Stomach (tissue), 8 donors: ENCODE measurements at regions not wholly inside any gene's neighbourhood (a gene's known extent, or its start where the extent isn't known, plus 50 kb on each side); places are given as distances from the start of the nearest gene placed in this dataset.

Experiments used
- DNase-seq, 2 donors: peaks; one replicate each; pipeline versions ENCODE4 v3.0.0 to v3.0.0-alpha.2; 2013 to 2019
- H3K27ac ChIP-seq, 5 donors: fragments of 200-600 bp in 4 of 5; sonication (generic) in 4 of 5; one replicate each; pipeline ENCODE4 v1.5.1; 2013 to 2019; ENCODE audit warnings: mild to moderate bottlenecking in 1 of 5, moderate library complexity in 1 of 5
- H3K27me3 ChIP-seq, 3 donors: fragments of 200-600 bp; sonication (generic); one replicate each; pipeline ENCODE4 v1.5.1; 2017 to 2019; ENCODE audit warnings: mixed run types in 1 of 3
- H3K36me3 ChIP-seq, 4 donors: fragments of 200-600 bp; sonication (generic); 1 replicate in 3 of 4; 2 replicates in 1 of 4; pipeline ENCODE4 v1.5.1; 2016 to 2019
- H3K4me1 ChIP-seq, 4 donors: fragments of 200-600 bp; sonication (generic); one replicate each; pipeline ENCODE4 v1.5.1; 2016 to 2019
- H3K4me3 ChIP-seq, 4 donors: fragments of 200-600 bp; sonication (generic) in 3 of 4; one replicate each; pipeline ENCODE4 v1.5.1; 2016 to 2019; ENCODE audit warnings: mild to moderate bottlenecking in 1 of 4
- H3K9me3 ChIP-seq, 4 donors: fragments of 200-600 bp; sonication (generic); one replicate each; pipeline ENCODE4 v1.5.1; 2016 to 2019
- EP300 ChIP-seq: sonication (generic); formaldehyde crosslinking; IDR thresholded peaks from one replicate; pipeline ENCODE4 v1.6.1; 2017; ENCODE audit warnings: antibody characterized with exemption
- POLR2A ChIP-seq, 4 donors: fragments of 450-650 bp; IDR thresholded peaks; one replicate each; pipeline ENCODE4 v1.6.1; 2016; ENCODE audit warnings: antibody characterized with exemption in 4 of 4, control low read depth in 2 of 4, mild to moderate bottlenecking in 1 of 4, moderate library complexity in 1 of 4
- POLR2AphosphoS5 ChIP-seq, 3 donors: sonication (generic); formaldehyde crosslinking; IDR thresholded peaks; one replicate each; pipeline ENCODE4 v1.6.1; 2016; ENCODE audit warnings: antibody characterized with exemption in 3 of 3
- WGBS, 5 donors: extraction: QIAGEN DNeasy Blood & Tissue Kit in 3 of 5; methylation state at CpG; one replicate each; pipeline versions ENCODE4 v1.1.5 to v1.1.7; 2013 to 2018; 5-methylcytosine and 5-hydroxymethylcytosine counted together
- intact Hi-C: fragments of 100-400 bp; cut with DNase I; formaldehyde crosslinking; loops from one replicate; pipeline ENCODE4 v1.15.1; 2023; ENCODE audit warnings: low total_unique reads
- TF ChIP-seq, protein P1 (sequence below), 7 experiments: fragments of 450-650 bp in 4 of 7; fragments of 200-600 bp in 3 of 7; sonication (generic) in 3 of 7; IDR thresholded peaks; one replicate each; pipeline ENCODE4 v1.5.1; 2016 to 2019; ENCODE audit warnings: antibody characterized with exemption in 7 of 7, control low read depth in 2 of 7, mild to moderate bottlenecking in 1 of 7
- donor health status: healthy with polysubstance abuse.
- donor health status: Bipolar disorder and iron deficiency.
- donor health status: healthy.

DNA sequence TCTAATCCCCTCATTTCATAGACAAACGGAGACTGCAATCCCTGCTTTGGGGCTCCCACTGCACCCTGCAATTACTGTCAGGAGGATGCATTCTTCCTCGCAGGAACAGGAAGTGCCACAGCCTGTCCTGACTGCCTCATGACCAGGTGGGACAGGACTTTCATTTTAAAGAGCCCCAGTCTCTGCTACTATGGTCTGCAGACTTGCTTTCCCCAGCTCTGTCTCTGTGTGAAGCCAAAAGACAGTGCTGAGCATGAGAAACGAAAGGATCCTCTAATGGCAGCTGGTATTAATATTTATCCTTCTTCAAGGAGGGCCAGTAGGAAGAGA, 60.0 kb upstream of the PNMA1 start:
- no peak for DNase-seq
- H3K27me3 ChIP-seq: no peaks in the 10 kb centered on the region
- TF ChIP-seq EP300 (no peak), POLR2AphosphoS5 (IDR thresholded peaks at IDR 0.05) (no peak), POLR2A (IDR thresholded peaks at IDR 0.05) (no peak)
- H3K9me3 ChIP-seq: no peaks in the 10 kb centered on the region
- H3K4me3 ChIP-seq: no peak overlapping the region
- H3K36me3 ChIP-seq: no peaks in the 10 kb centered on the region
- intact Hi-C loops: no loop called here
- H3K4me1 ChIP-seq: peaks cover 59 to 98% (median 85%) of the 10 kb centered on the region in 4 donors
- WGBS, 5 donors: 50 to 55% (median 51%) methylated on average over 3 of the region's 3 CpGs
- H3K27ac ChIP-seq: peak overlapping the region in 4 of 5 donors; percentile 55 to 84 (median 69)

- TF ChIP-seq POLR2AphosphoS5 (IDR thresholded peaks at IDR 0.05): no peak
- TF ChIP-seq EP300: no peak
- no peak for TF ChIP-seq POLR2A (IDR thresholded peaks at IDR 0.05)
- TF ChIP-seq, protein P1, sequence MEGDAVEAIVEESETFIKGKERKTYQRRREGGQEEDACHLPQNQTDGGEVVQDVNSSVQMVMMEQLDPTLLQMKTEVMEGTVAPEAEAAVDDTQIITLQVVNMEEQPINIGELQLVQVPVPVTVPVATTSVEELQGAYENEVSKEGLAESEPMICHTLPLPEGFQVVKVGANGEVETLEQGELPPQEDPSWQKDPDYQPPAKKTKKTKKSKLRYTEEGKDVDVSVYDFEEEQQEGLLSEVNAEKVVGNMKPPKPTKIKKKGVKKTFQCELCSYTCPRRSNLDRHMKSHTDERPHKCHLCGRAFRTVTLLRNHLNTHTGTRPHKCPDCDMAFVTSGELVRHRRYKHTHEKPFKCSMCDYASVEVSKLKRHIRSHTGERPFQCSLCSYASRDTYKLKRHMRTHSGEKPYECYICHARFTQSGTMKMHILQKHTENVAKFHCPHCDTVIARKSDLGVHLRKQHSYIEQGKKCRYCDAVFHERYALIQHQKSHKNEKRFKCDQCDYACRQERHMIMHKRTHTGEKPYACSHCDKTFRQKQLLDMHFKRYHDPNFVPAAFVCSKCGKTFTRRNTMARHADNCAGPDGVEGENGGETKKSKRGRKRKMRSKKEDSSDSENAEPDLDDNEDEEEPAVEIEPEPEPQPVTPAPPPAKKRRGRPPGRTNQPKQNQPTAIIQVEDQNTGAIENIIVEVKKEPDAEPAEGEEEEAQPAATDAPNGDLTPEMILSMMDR (IDR thresholded peaks at IDR 0.05): no peak
- Histone ChIP-seq H3K36me3 (no peaks in the 10 kb centered on the region), H3K4me1 (peaks cover 65 to 98% (median 88%) of the 10 kb centered on the region in 4 donors), H3K4me3 (no peak overlapping the region), H3K9me3 (no peaks in the 10 kb centered on the region), H3K27ac (peak overlapping the region in 3 of 5 donors; percentile 81 to 84 (median 82)), H3K27me3 (no peaks in the 10 kb centered on the region)
- WGBS, 5 donors: 83 to 92% (median 84%) methylated on average over 11 of the region's 11 CpGs
- no peak for DNase-seq
- intact Hi-C loops: no loop called here
Measured at GRCh38 chr14:73773441-73774240, 59.5 kb upstream of the PNMA1 start.

- Histone ChIP-seq H3K36me3 (no peaks in the 10 kb centered on the region), H3K27ac (peak overlapping the region; percentile 62 to 84 (median 81)), H3K27me3 (no peaks in the 10 kb centered on the region), H3K9me3 (no peaks in the 10 kb centered on the region), H3K4me1 (peaks cover 63 to 98% (median 81%) of the 10 kb centered on the region in 4 donors), H3K4me3 (no peak overlapping the region)
- peak; percentile 86 to 95 for DNase-seq
- TF ChIP-seq EP300 (no peak), POLR2AphosphoS5 (IDR thresholded peaks at IDR 0.05) (peak in 2 of 3 donors; percentile 55 to 78), POLR2A (IDR thresholded peaks at IDR 0.05) (no peak)
- TF ChIP-seq, protein P1 (IDR thresholded peaks at IDR 0.05): peak in 1 of 7 experiments; percentile 4
- intact Hi-C loops: no loop called here
- 4 to 8% (median 5%) methylated on average over 7 of the region's 7 CpGs for WGBS, 5 donors
Measured at GRCh38 chr14:73771848-73772638, 57.9 kb upstream of the PNMA1 start.

DNA sequence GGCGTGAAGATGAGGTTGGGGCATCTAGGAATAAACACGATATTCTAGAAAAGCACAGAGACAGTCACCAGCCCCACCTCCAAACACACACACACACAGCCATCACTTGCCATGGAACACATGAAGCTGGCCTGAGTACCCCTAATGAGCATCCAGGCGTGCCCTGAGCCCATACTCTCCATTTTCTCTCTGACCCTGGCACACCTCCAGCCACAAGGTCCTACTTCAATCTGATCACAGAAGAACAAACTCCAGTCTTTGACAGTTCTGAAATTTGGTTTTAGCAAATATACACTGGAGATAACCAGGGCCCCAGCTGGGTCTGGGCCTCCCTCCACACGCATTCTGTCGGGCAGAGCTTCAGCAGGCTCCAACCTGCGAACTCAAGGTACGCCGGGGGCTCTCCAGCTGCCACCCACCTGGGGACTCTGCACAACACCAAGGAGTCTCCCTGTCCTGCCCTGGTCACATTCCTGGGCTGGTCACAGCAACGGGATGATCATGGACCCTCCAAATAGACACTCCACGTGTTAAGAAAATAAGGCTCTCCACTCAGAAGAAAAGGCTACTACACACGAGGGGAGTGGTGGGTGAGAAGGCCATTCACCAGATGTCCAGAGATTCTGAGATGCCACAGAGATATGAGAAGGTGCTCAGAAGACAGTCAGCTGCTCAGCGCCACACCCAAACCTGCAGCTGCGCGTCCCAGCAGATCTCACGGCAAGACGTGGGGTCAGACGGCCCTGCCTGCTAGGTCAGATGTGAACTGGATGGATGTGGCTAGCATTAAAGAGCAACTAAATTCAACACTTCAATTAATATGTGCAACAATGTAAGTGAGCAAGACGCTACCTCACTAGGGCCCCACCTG, 57.0 kb upstream of the PNMA1 start:
- H3K27ac ChIP-seq: peak overlapping the region; percentile 62 to 84 (median 81)
- TF ChIP-seq, protein P1 (IDR thresholded peaks at IDR 0.05): no peak
- no peaks in the 10 kb centered on the region for H3K9me3 ChIP-seq
- no peaks in the 10 kb centered on the region for H3K36me3 ChIP-seq
- WGBS, 5 donors: 32 to 47% (median 42%) methylated on average over 15 to 18 of the region's 18 CpGs
- H3K4me3 ChIP-seq: no peak overlapping the region
- no peak for DNase-seq
- no peaks in the 10 kb centered on the region for H3K27me3 ChIP-seq
- intact Hi-C loops: no loop called here
- H3K4me1 ChIP-seq: peaks cover 62 to 98% (median 81%) of the 10 kb centered on the region in 4 donors
